ENCODE measurements at regions not wholly inside any gene's neighbourhood (a gene's known extent, or its start where the extent isn't known, plus 50 kb on each side); places are given as distances from the start of the nearest gene placed in this dataset.
A peak's percentile ranks its signal among the peaks of the same experiment; 100 is the strongest.

- Mint-ChIP-seq H3K36me3 (ENCODE audit: low read depth) (no peaks in the 10 kb centered on the region), H3K4me3 (no peak overlapping the region), H3K4me1 (ENCODE audit: low read depth) (peaks cover 49% of the 10 kb centered on the region), H3K27ac (no peak overlapping the region), H3K9me3 (no peaks in the 10 kb centered on the region), H3K27me3 (no peaks in the 10 kb centered on the region)
Observed at GRCh38 chr12:123085730-123086487, 65.0 kb downstream of the PITPNM2 start.

- H3K36me3 Mint-ChIP-seq (ENCODE audit: low read depth), result no peaks in the 10 kb centered on the region
- no peaks in the 10 kb centered on the region for H3K9me3 Mint-ChIP-seq
- H3K4me1 Mint-ChIP-seq (ENCODE audit: low read depth), result peaks cover 47% of the 10 kb centered on the region
- no peaks in the 10 kb centered on the region for H3K27me3 Mint-ChIP-seq
- H3K27ac Mint-ChIP-seq, result no peak overlapping the region
- no peak overlapping the region for H3K4me3 Mint-ChIP-seq
Observed at GRCh38 chr12:123085066-123085465, 65.8 kb downstream of the PITPNM2 start.

- no peak overlapping the region for H3K27ac Mint-ChIP-seq
- no peaks in the 10 kb centered on the region for H3K9me3 Mint-ChIP-seq
- H3K27me3 Mint-ChIP-seq, result no peaks in the 10 kb centered on the region
- peaks cover 37% of the 10 kb centered on the region for H3K4me1 Mint-ChIP-seq (ENCODE audit: low read depth)
- H3K4me3 Mint-ChIP-seq, result no peak overlapping the region
- no peaks in the 10 kb centered on the region for H3K36me3 Mint-ChIP-seq (ENCODE audit: low read depth)
Observed at GRCh38 chr12:123083661-123084571, 67.0 kb downstream of the PITPNM2 start.

GRCh38 chr12:123080634-123081033 is 70.3 kb downstream of the PITPNM2 start:
- Mint-ChIP-seq H3K4me1 (ENCODE audit: low read depth) (peaks cover 46% of the 10 kb centered on the region), H3K27ac (no peak overlapping the region), H3K36me3 (ENCODE audit: low read depth) (no peaks in the 10 kb centered on the region), H3K27me3 (no peaks in the 10 kb centered on the region), H3K9me3 (no peaks in the 10 kb centered on the region), H3K4me3 (no peak overlapping the region)

GRCh38 chr12:123078531-123079155 is 72.2 kb downstream of the PITPNM2 start:
- Mint-ChIP-seq H3K4me1 (ENCODE audit: low read depth) (peaks cover 52% of the 10 kb centered on the region), H3K27me3 (no peaks in the 10 kb centered on the region), H3K36me3 (ENCODE audit: low read depth) (no peaks in the 10 kb centered on the region), H3K4me3 (no peak overlapping the region), H3K9me3 (no peaks in the 10 kb centered on the region), H3K27ac (no peak overlapping the region)

GRCh38 chr12:123078120-123078465 is 72.8 kb downstream of the PITPNM2 start:
- Mint-ChIP-seq H3K27me3 (no peaks in the 10 kb centered on the region), H3K4me3 (no peak overlapping the region), H3K36me3 (ENCODE audit: low read depth) (no peaks in the 10 kb centered on the region), H3K9me3 (no peaks in the 10 kb centered on the region), H3K4me1 (ENCODE audit: low read depth) (peaks cover 52% of the 10 kb centered on the region), H3K27ac (no peak overlapping the region)

GRCh38 chr12:123077298-123078119 is 73.4 kb downstream of the PITPNM2 start:
- Mint-ChIP-seq H3K9me3 (no peaks in the 10 kb centered on the region), H3K36me3 (ENCODE audit: low read depth) (no peaks in the 10 kb centered on the region), H3K27me3 (no peaks in the 10 kb centered on the region), H3K4me1 (ENCODE audit: low read depth) (peaks cover 48% of the 10 kb centered on the region), H3K4me3 (peak overlapping the region; percentile 83), H3K27ac (peak overlapping the region; percentile 93)

GRCh38 chr12:123076604-123077297 is 74.1 kb downstream of the PITPNM2 start:
- Mint-ChIP-seq H3K4me1 (ENCODE audit: low read depth) (peaks cover 56% of the 10 kb centered on the region), H3K27ac (peak overlapping the region; percentile 93), H3K4me3 (peak overlapping the region; percentile 83), H3K27me3 (no peaks in the 10 kb centered on the region), H3K9me3 (no peaks in the 10 kb centered on the region), H3K36me3 (ENCODE audit: low read depth) (no peaks in the 10 kb centered on the region)

GRCh38 chr12:123075646-123076171 is 75.2 kb downstream of the PITPNM2 start:
- no peaks in the 10 kb centered on the region for H3K36me3 Mint-ChIP-seq (ENCODE audit: low read depth)
- no peaks in the 10 kb centered on the region for H3K9me3 Mint-ChIP-seq

GRCh38 chr12:123075087-123075645 is 75.7 kb downstream of the PITPNM2 start:
- Mint-ChIP-seq H3K27me3 (no peaks in the 10 kb centered on the region), H3K9me3 (no peaks in the 10 kb centered on the region), H3K4me3 (peak overlapping the region; percentile 83), H3K4me1 (ENCODE audit: low read depth) (peaks cover 67% of the 10 kb centered on the region), H3K27ac (peak overlapping the region; percentile 93), H3K36me3 (ENCODE audit: low read depth) (no peaks in the 10 kb centered on the region)

More at GRCh38 chr12:123075646-123076171, 75.2 kb downstream of the PITPNM2 start:
- H3K27ac Mint-ChIP-seq, result peak overlapping the region; percentile 93
- no peaks in the 10 kb centered on the region for H3K27me3 Mint-ChIP-seq
- H3K4me3 Mint-ChIP-seq, result peak overlapping the region; percentile 83
- H3K4me1 Mint-ChIP-seq (ENCODE audit: low read depth), result peaks cover 63% of the 10 kb centered on the region

GRCh38 chr12:123073962-123074801 is 76.7 kb downstream of the PITPNM2 start:
- H3K9me3 Mint-ChIP-seq, result no peaks in the 10 kb centered on the region
- no peak overlapping the region for H3K27ac Mint-ChIP-seq
- peak overlapping the region; percentile 83 for H3K4me3 Mint-ChIP-seq
- peaks cover 67% of the 10 kb centered on the region for H3K4me1 Mint-ChIP-seq (ENCODE audit: low read depth)
- no peaks in the 10 kb centered on the region for H3K27me3 Mint-ChIP-seq
- no peaks in the 10 kb centered on the region for H3K36me3 Mint-ChIP-seq (ENCODE audit: low read depth)

GRCh38 chr12:123073292-123073691 is 77.6 kb downstream of the PITPNM2 start:
- Mint-ChIP-seq H3K27ac (no peak overlapping the region), H3K9me3 (no peaks in the 10 kb centered on the region), H3K36me3 (ENCODE audit: low read depth) (no peaks in the 10 kb centered on the region), H3K4me1 (ENCODE audit: low read depth) (peaks cover 67% of the 10 kb centered on the region), H3K27me3 (no peaks in the 10 kb centered on the region), H3K4me3 (no peak overlapping the region)

- H3K27ac Mint-ChIP-seq, result no peak overlapping the region
- H3K9me3 Mint-ChIP-seq, result no peaks in the 10 kb centered on the region
- no peak overlapping the region for H3K4me3 Mint-ChIP-seq
- peaks cover 65% of the 10 kb centered on the region for H3K4me1 Mint-ChIP-seq (ENCODE audit: low read depth)
- no peaks in the 10 kb centered on the region for H3K27me3 Mint-ChIP-seq
- H3K36me3 Mint-ChIP-seq (ENCODE audit: low read depth), result no peaks in the 10 kb centered on the region
Observed at GRCh38 chr12:123071857-123072256, 79.0 kb downstream of the PITPNM2 start.
